Umbilical cord (tissue), 1 donor: ENCODE measurements at regions not wholly inside any gene's neighbourhood (a gene's known extent, or its start where the extent isn't known, plus 50 kb on each side); places are given as distances from the start of the nearest gene placed in this dataset.

Source experiments
- DNase-seq: peaks from one replicate; pipeline ENCODE4 v3.0.0-alpha.2; 2015; ENCODE audit warnings: low spot score

DNA sequence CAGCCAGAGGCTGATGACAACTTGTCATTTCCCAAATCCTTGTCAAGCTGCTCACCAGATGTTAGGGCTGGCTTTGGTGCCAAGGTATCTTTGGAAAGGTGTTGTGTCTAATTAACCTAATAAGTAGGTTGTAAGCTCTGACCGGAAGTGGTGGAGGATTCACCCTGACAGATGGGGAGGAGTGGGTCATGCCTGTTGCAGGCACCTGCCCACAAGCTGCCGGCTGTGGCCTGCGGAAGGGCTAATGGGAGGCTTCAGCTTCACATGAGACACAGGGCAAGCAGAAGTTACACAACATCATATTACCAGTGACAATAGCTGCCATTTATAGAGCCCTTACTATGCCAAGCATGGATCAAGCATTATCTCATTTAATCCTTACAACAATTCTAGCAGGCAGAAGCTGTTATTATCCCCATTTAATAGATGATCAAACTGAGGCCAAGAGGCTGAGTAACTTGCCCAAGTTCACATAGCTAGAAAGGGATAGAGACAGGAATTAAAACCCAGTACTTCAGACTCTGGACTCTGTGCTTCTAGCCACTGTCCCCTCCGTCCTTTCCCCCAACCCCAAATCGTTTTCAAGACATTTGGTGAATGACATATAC is 63.1 kb upstream of the DUSP5 start:
- DNase-seq: no peak

DNA sequence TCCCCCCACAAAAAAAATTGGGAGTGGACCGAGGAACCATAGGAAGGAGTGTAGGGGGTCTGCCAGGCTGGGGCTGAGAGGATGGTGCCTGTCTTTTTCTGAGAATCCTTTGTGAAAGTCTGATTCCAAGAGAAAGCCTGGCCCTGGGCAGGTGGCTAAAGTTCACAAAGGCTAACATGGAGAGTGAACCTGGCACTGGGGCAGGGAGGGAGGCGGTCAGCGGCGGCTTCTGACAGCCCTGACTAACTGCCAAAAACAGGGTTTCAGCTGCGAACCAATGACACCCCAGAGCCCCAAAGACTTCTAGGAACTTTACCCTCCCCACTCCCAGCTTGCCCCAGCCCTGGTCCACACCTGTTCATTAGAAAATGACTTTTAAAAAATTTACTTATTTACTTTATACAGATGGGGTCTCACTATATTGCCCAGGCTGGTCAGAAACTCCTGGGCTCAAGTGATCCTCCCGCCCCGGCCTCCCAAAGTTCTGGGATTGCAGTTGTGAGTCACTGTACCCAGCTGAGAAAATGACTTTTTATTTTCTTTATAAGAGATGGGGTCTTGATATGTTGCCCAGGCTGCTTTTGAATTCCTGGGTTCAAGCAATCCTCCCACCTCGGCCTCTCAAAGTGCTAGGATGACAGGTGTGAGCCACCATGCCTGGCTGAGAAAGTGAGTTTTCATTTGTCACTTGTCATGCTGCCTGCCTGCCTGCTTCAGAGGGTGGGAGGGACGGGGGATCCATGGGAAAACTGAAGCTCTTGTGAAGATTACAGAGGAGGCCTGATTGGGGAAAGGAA is 61.0 kb upstream of the DUSP5 start:
- DNase-seq: no peak

DNA sequence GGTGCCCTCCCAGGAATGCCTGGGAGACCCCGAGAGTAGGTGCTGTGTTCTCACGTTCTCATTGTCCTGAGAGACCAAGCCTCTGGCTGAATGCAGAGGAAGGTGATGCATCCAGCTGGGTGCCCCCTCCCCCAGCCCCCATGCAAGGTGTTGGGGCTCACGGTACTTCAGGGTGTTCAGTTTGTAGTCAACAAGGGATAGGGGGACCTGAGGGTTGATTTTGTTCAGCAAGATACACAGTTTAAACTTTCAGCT is 60.4 kb upstream of the DUSP5 start:
- DNase-seq: no peak

DNA sequence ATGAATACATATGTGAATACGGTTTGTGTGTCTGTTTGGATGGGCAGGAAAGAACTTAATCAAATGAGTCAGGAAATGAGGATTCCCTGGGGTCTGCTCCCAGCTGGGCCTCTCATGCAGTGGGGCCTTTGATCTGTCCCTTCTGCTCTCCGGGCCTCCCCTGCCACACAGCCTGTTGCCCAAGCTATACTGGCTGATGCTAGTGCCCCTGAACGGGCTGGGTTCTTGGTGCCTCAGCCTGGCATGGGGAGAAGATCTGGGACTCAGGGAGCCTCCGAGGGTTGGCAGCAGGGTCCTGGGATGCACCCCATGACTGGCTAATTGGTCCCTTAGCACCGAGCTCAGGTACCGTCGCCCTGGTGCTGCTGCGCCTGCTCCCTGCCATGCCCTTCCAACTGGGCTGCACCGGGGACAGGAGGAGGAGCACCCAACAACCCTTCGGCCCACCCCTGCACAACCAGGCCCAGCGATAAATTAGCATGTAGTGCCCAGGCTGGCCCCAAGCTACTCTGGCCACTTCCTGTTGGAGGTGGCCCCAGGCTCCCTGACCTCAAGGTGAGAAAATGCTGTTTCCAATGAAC is 59.9 kb upstream of the DUSP5 start:
- no peak for DNase-seq

DNA sequence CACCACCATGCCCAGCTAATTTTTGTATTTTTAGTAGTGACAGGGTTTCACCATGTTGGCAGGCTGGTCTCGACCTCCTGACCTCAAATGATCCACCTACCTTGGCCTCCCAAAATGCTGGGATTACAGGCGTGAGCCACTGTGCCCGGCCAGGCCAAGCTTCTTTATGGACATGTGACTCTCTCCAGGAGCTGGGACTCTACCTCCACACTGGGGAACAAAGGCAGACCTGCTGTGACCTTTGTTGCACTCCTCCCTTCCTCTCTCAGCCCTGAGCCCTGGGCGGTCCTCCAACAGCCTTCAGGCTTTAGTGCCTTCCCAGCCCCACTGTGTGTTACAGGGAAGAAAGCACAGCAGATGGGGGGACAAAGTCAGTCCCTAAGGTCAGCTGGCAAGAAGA is 55.0 kb upstream of the DUSP5 start:
- no peak for DNase-seq

DNA sequence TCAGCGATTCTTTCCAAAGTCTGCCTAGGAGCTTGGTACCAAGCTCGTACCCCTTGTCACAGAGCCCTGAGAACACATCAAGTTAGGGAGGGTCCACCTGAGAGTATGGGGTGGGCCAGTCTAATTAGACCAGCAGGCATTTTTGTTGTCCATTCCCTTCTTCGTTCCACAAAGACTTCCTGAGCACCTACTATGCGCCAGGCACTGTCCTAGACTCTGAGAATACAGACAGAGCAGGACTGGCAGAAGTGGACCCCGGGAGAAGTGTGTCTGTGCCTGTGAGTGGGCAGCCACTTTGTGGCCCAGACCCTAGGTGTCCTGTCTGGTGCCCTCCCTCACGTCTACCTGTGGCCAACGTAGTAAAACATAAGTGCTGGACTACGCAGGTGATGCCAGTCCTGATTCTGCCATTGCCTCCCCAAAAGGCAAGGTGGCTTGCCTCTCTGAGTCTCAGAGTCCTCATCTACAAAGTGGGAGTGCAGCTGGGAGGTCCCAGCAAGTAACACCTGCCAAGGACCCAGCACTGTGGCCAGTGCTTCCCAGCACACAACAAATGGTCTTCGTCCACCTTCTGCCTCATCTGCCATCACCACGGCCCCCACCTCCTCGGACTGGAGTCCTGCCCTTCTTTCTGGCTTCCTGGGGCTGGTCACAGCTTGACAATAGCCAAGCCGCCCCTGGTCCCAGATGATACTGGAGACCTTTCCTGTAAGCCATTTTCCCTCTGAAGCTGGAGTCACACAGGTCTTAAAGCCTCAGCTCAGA is 54.3 kb upstream of the DUSP5 start:
- no peak for DNase-seq

DNA sequence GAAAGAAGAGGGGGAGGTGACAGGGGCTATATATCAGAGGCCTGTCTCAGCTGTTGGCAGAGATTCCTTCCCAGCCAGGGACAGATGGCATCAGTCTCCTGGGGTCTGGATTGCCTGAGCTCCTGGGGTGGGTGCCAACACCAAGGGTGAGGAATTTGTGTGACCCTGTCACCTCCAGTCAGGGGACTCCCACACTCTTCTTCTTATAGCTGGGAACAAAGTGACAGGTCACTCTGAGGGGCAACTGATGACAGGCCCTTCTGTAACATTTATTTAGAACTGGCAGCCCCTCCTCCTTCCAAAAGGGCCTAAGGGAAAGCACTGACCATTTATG is 53.7 kb upstream of the DUSP5 start:
- no peak for DNase-seq

DNA sequence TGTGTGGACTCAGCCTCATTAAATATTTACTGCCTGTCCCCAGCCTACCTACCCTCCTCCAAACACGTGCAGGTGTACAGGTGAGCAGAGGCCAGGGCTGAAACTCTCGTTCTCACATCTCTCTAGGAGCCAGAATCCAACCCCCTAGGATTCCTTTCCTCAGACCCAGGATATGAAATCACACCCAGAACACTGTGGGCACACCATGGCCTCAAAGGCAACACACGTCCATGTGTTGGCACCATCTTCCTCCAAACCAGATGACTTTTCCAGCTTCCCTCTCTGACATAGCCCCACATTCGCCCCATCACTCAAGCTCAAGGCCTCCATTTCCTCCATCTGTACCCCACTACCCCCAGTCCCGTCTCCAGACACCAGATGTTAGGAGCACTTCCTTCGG is 51.8 kb upstream of the DUSP5 start:
- DNase-seq: no peak

DNA sequence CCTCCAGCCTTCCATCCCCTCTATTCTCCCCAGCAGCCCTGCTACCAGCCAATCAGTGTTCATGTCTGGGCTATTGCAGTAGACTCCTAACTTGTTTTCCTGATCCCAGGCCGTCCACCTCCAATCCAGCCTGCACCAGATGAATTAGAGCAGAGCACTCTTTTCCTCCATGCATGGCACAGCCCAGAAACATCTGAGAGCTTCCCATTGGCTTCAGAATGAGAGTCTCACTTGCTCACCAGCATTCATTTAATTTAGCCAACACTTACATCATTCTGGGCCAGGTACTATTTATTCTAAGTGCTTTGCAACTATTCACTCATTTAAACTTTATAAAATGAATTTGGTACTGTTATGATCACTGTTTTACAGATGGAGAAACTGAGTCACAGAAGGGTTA is 51.4 kb upstream of the DUSP5 start:
- no peak for DNase-seq

DNA sequence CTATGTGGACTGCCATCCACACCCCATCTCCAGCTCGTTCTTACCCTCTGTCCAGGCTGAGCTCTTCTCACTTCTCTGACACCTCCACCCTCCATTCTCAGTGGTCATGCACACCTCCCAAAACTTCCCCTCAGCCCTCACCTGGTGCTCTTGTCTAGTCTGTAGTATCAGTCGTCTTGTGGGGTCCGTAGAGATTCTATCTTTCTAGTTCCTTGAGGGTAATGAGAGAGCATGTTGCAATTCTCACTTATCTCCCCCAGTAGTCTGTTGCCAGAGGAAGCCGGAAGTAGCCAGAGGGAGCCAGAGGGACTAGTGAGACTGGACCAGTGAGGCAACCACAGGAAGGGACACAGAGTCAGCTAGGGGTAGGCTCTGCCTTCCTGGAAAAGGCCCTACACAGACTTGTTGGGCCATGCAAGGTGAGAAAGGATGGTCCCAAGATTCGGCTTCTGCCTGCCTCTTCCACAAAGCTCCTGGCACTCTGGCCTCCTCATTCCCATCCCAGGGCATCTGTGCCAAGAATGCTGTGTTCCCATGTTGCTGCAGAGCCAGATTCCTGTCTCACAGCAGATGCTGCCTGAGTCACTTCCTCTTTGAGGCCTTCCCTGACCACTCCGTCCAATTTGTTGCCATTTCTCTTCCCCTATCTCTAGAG is 50.6 kb upstream of the DUSP5 start:
- no peak for DNase-seq

DNA sequence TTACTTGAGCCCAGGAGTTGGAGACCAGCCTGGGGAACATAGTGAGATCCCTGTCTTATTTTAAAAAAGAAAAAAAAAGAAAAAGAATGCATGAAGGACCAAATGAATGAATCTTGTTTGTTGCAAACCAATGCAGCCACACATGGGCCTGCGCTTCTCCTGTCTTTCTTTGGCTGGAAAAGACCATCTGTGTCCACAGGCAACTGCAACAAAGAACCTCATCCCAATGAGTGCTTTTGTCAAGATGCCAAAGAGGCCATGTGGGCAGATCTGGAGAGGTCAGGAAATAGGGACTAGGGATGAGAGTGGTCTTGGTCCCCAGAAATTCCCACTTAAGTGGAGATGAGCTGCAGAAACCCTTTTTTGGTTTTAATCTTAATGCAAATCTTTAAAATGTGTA is 49.8 kb upstream of the DUSP5 start:
- no peak for DNase-seq
